ENCODE measurements at regions not wholly inside any gene's neighbourhood (a gene's known extent, or its start where the extent isn't known, plus 50 kb on each side); places are given as distances from the start of the nearest gene placed in this dataset.

DNA sequence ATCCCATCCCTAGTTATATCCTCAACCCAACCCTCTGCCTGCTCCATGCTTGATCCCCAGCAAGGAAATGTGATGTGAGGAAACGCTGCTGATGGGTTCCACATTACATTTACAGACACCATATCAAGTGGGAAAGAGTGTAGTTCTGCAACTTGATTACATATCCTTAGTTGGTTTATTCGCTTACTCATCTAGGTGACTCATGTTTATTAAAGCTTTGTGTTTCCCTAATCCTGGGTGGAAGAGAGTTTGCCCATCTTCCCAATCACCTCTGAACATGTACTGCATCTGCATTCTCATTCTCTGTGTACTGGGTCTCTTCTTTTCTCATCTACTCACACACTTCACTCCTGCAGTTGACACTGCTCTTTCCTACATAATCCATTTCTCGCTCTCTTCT, 91.7 kb upstream of the PDZRN3 start:
- TF ChIP-seq FOXP2 (optimal IDR thresholded peaks at IDR 0.05; ENCODE audit: borderline replicate concordance, extremely low read depth, extremely low read length, insufficient read depth) (no peak), TAF1 (IDR thresholded peaks at IDR 0.05; ENCODE audit: borderline replicate concordance, insufficient read depth, low read length) (no peak)
- TF ChIP-seq, protein P1, sequence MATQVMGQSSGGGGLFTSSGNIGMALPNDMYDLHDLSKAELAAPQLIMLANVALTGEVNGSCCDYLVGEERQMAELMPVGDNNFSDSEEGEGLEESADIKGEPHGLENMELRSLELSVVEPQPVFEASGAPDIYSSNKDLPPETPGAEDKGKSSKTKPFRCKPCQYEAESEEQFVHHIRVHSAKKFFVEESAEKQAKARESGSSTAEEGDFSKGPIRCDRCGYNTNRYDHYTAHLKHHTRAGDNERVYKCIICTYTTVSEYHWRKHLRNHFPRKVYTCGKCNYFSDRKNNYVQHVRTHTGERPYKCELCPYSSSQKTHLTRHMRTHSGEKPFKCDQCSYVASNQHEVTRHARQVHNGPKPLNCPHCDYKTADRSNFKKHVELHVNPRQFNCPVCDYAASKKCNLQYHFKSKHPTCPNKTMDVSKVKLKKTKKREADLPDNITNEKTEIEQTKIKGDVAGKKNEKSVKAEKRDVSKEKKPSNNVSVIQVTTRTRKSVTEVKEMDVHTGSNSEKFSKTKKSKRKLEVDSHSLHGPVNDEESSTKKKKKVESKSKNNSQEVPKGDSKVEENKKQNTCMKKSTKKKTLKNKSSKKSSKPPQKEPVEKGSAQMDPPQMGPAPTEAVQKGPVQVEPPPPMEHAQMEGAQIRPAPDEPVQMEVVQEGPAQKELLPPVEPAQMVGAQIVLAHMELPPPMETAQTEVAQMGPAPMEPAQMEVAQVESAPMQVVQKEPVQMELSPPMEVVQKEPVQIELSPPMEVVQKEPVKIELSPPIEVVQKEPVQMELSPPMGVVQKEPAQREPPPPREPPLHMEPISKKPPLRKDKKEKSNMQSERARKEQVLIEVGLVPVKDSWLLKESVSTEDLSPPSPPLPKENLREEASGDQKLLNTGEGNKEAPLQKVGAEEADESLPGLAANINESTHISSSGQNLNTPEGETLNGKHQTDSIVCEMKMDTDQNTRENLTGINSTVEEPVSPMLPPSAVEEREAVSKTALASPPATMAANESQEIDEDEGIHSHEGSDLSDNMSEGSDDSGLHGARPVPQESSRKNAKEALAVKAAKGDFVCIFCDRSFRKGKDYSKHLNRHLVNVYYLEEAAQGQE (IDR thresholded peaks at IDR 0.05; ENCODE audit: insufficient read depth in 1 of 2, low read depth in 2 of 2, low read length in 2 of 2): no peak

Measured in PFSK-1 (cell line).